ENCODE measurements at regions not wholly inside any gene's neighbourhood (a gene's known extent, or its start where the extent isn't known, plus 50 kb on each side); places are given as distances from the start of the nearest gene placed in this dataset.

GRCh38 chr21:38982096-38982495, 176.4 kb downstream of the ETS2 start:
- Mint-ChIP-seq H3K27me3 (ENCODE audit: low read depth) (no peaks in the 10 kb centered on the region), H3K27ac (ENCODE audit: unreplicated experiment) (no peak overlapping the region), H3K9me3 (ENCODE audit: low read depth) (no peaks in the 10 kb centered on the region), H3K4me1 (ENCODE audit: low read depth) (peaks cover 36% of the 10 kb centered on the region), H3K36me3 (ENCODE audit: low read depth) (no peaks in the 10 kb centered on the region), H3K4me3 (ENCODE audit: unreplicated experiment) (no peak overlapping the region)
- DNase-seq (ENCODE audit: low spot score), result no peak
- peak; percentile 9 for TF ChIP-seq CTCF (IDR thresholded peaks at IDR 0.05)

GRCh38 chr21:38980416-38981313, 174.9 kb downstream of the ETS2 start:
- Mint-ChIP-seq H3K4me1 (ENCODE audit: low read depth) (peaks cover 26% of the 10 kb centered on the region), H3K36me3 (ENCODE audit: low read depth) (no peaks in the 10 kb centered on the region), H3K27ac (ENCODE audit: unreplicated experiment) (no peak overlapping the region), H3K4me3 (ENCODE audit: unreplicated experiment) (no peak overlapping the region), H3K27me3 (ENCODE audit: low read depth) (no peaks in the 10 kb centered on the region), H3K9me3 (ENCODE audit: low read depth) (no peaks in the 10 kb centered on the region)
- no peak for TF ChIP-seq CTCF (IDR thresholded peaks at IDR 0.05)
- DNase-seq (ENCODE audit: low spot score), result no peak

DNA sequence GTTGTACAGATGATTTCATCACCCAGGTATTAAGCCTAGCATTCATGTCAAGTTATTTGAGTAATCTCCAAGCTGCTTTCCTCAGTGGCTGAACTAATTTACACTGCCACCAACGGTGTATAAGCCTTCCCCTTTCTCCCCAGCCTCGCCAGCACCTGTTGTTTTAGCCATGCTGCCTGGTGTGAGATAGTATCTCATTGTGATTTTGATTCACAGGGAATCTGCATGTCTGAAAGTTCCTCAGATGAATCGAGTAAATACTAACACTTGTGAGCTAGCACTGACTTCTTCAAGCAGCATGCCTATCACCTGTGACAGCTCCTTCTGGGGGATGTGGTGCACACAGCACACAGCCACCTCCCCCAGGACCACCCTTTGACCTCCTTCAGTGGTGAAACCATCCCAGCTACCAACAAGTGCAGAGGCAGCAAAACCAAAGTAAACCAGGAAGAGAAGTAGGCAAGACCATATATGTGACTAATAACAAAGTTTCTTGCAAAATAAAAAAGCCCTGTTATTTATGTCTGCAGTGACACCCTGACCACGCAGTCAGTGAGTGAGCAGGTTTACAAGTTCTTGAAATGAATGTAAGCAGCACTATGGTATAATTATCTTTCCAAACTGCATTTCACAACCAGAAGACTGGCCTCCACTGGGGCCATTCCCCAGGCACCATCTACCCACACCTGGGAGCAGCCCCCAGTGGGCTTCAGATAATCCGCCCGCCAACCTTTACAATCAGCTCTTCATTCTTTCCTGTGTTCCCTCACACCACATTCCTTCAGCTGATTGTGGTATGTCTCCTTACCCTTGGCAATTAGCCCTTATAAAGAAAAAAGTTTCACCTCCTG, 173.8 kb downstream of the ETS2 start:
- Mint-ChIP-seq H3K36me3 (ENCODE audit: low read depth) (no peaks in the 10 kb centered on the region), H3K27ac (ENCODE audit: unreplicated experiment) (no peak overlapping the region), H3K4me3 (ENCODE audit: unreplicated experiment) (no peak overlapping the region), H3K9me3 (ENCODE audit: low read depth) (no peaks in the 10 kb centered on the region), H3K4me1 (ENCODE audit: low read depth) (peaks cover 14% of the 10 kb centered on the region), H3K27me3 (ENCODE audit: low read depth) (no peaks in the 10 kb centered on the region)
- no peak for DNase-seq (ENCODE audit: low spot score)
- no peak for TF ChIP-seq CTCF (IDR thresholded peaks at IDR 0.05)

- Mint-ChIP-seq H3K4me3 (ENCODE audit: unreplicated experiment) (no peak overlapping the region), H3K27me3 (ENCODE audit: low read depth) (no peaks in the 10 kb centered on the region), H3K4me1 (ENCODE audit: low read depth) (peaks cover 8% of the 10 kb centered on the region), H3K36me3 (ENCODE audit: low read depth) (no peaks in the 10 kb centered on the region), H3K27ac (ENCODE audit: unreplicated experiment) (no peak overlapping the region), H3K9me3 (ENCODE audit: low read depth) (no peaks in the 10 kb centered on the region)
- TF ChIP-seq CTCF (IDR thresholded peaks at IDR 0.05), result no peak
- DNase-seq (ENCODE audit: low spot score), result no peak
Observed at GRCh38 chr21:38976900-38977299, 171.2 kb downstream of the ETS2 start.

GRCh38 chr21:38973552-38973951, 167.8 kb downstream of the ETS2 start:
- Mint-ChIP-seq H3K4me3 (ENCODE audit: unreplicated experiment) (no peak overlapping the region), H3K4me1 (ENCODE audit: low read depth) (no peaks in the 10 kb centered on the region), H3K27me3 (ENCODE audit: low read depth) (no peaks in the 10 kb centered on the region), H3K36me3 (ENCODE audit: low read depth) (no peaks in the 10 kb centered on the region), H3K27ac (ENCODE audit: unreplicated experiment) (no peak overlapping the region), H3K9me3 (ENCODE audit: low read depth) (no peaks in the 10 kb centered on the region)
- no peak for TF ChIP-seq CTCF (IDR thresholded peaks at IDR 0.05)
- DNase-seq (ENCODE audit: low spot score), result no peak
